AG04449 (cell line): ENCODE measurements at regions not wholly inside any gene's neighbourhood (a gene's known extent, or its start where the extent isn't known, plus 50 kb on each side); places are given as distances from the start of the nearest gene placed in this dataset.

Experiments
- CTCF ChIA-PET: fragments of 350-600 bp; formaldehyde crosslinking; extraction: SDS; loops from one replicate; lab custom pipeline; 2021; ENCODE audit warnings: antibody characterized with exemption; lab: Yijun Ruan, JAX
- POLR2A ChIA-PET: fragments of 400-600, 350-600 bp; formaldehyde crosslinking; extraction: SDS; loops from one replicate; lab custom pipeline; 2020; ENCODE audit warnings: antibody characterized with exemption, inconsistent platforms; lab: Yijun Ruan, JAX
- DNase-seq: peaks from one replicate; pipeline ENCODE4 v3.0.0-alpha.2; 2010; ENCODE audit warnings: low read depth, low spot score
- H3K4me3 ChIP-seq: 2 replicates; pipeline ENCODE4 v1.5.1; 2011; ENCODE audit warnings: low read depth, mild to moderate bottlenecking, control low read depth, low read length
- CTCF ChIP-seq: IDR thresholded peaks from one replicate; pipeline ENCODE4 v1.5.1; 2011; ENCODE audit warnings: mild to moderate bottlenecking, moderate library complexity, low read length, control low read depth, inconsistent platforms; ENCODE audit not compliant: insufficient read depth; ENCODE audit errors: missing control alignments

GRCh38 chr2:174662459-174662858 is 64.9 kb upstream of the WIPF1 start:
- CTCF ChIA-PET: no interaction called here
- H3K4me3 ChIP-seq: no peak overlapping the region
- POLR2A ChIA-PET: no interaction called here
- TF ChIP-seq CTCF: no peak
- DNase-seq: peak; percentile 81

- ChIA-PET CTCF (no interaction called here), POLR2A (no interaction called here)
- H3K4me3 ChIP-seq: no peak overlapping the region
- no peak for TF ChIP-seq CTCF
- no peak for DNase-seq
Measured at GRCh38 chr2:174660984-174661675, 63.5 kb upstream of the WIPF1 start.

GRCh38 chr2:174659069-174659900 is 61.7 kb upstream of the WIPF1 start:
- ChIA-PET POLR2A (no interaction called here), CTCF (interaction anchor here (1.0 kb wide), 1 partner anchor 47 kb away, joined by 3 read pairs; no protein-coding TSS in a partner anchor)
- DNase-seq: no peak
- H3K4me3 ChIP-seq: no peak overlapping the region
- TF ChIP-seq CTCF: no peak

- TF ChIP-seq CTCF: no peak
- ChIA-PET POLR2A (no interaction called here), CTCF (no interaction called here)
- no peak for DNase-seq
- no peak overlapping the region for H3K4me3 ChIP-seq
Measured at GRCh38 chr2:174656676-174657176, 59.1 kb upstream of the WIPF1 start.

GRCh38 chr2:174656035-174656434 is 58.4 kb upstream of the WIPF1 start:
- no peak for DNase-seq
- POLR2A ChIA-PET: no interaction called here
- no peak for TF ChIP-seq CTCF
- H3K4me3 ChIP-seq: no peak overlapping the region
- CTCF ChIA-PET: no interaction called here

- ChIA-PET POLR2A (no interaction called here), CTCF (no interaction called here)
- no peak for TF ChIP-seq CTCF
- no peak overlapping the region for H3K4me3 ChIP-seq
- DNase-seq: no peak
Measured at GRCh38 chr2:174654419-174654941, 56.9 kb upstream of the WIPF1 start.
